Neuronal stem cell (in vitro differentiated cells): ENCODE measurements at regions not wholly inside any gene's neighbourhood (a gene's known extent, or its start where the extent isn't known, plus 50 kb on each side); places are given as distances from the start of the nearest gene placed in this dataset.

Experiments
- DNase-seq: peaks from one replicate; pipeline ENCODE4 v3.0.0-alpha.2; 2013; ENCODE audit warnings: low spot score
- H2AFZ ChIP-seq: one replicate; pipeline ENCODE4 v1.6.1; 2013; ENCODE audit warnings: mild to moderate bottlenecking, low read length, inconsistent platforms
- H2AK5ac ChIP-seq: 2 replicates; pipeline ENCODE4 v1.6.1; 2013; ENCODE audit warnings: low read depth, mild to moderate bottlenecking, inconsistent platforms, low read length, moderate library complexity, mixed read lengths
- H2BK120ac ChIP-seq: 2 replicates; pipeline ENCODE4 v1.6.1; 2013; ENCODE audit warnings: low read depth, mild to moderate bottlenecking, inconsistent platforms, low read length, moderate library complexity, mixed read lengths
- H2BK12ac ChIP-seq: one replicate; pipeline ENCODE4 v1.6.1; 2013; ENCODE audit warnings: low read length, inconsistent platforms
- H2BK15ac ChIP-seq: 2 replicates; pipeline ENCODE4 v1.6.1; 2013; ENCODE audit warnings: mild to moderate bottlenecking, low read length, inconsistent platforms, mixed read lengths
- H2BK5ac ChIP-seq: one replicate; pipeline ENCODE4 v1.6.1; 2013; ENCODE audit warnings: inconsistent platforms, mild to moderate bottlenecking, low read length, moderate library complexity
- H3K14ac ChIP-seq: one replicate; pipeline ENCODE4 v1.6.1; 2013; ENCODE audit warnings: low read length, inconsistent platforms
- H3K18ac ChIP-seq: 2 replicates; pipeline ENCODE4 v1.6.1; 2013; ENCODE audit warnings: low read length, inconsistent platforms
- H3K23ac ChIP-seq: 2 replicates; pipeline ENCODE4 v1.6.1; 2013; ENCODE audit warnings: low read depth, mild to moderate bottlenecking, mixed read lengths, low read length, inconsistent platforms; ENCODE audit not compliant: poor library complexity
- H3K27ac ChIP-seq: replicated peaks from 3 replicates; pipeline ENCODE4 v1.5.1; 2013; ENCODE audit warnings: low read length, inconsistent platforms
- H3K27me3 ChIP-seq, 3 experiments: 2 replicates each; pipeline ENCODE4 v1.6.1; 2013; ENCODE audit warnings: low read length in 3 of 3, mild to moderate bottlenecking in 2 of 3, inconsistent platforms in 1 of 3, low read depth in 1 of 3, mixed read lengths in 1 of 3, moderate library complexity in 1 of 3; ENCODE audit not compliant: control insufficient read depth in 3 of 3, insufficient read depth in 3 of 3
- H3K36me3 ChIP-seq, 2 donors: replicated peaks in 1 of 2; 2 replicates each; pipeline ENCODE4 v1.6.1; 2013; ENCODE audit warnings: low read length in 2 of 2; ENCODE audit not compliant: control insufficient read depth in 2 of 2, insufficient read depth in 2 of 2
- H3K4ac ChIP-seq: 2 replicates; pipeline ENCODE4 v1.6.1; 2013; ENCODE audit warnings: inconsistent platforms, mild to moderate bottlenecking, low read length, moderate library complexity
- H3K4me1 ChIP-seq, 2 donors: 1 replicate in 1 of 2; 2 replicates in 1 of 2; pipeline ENCODE4 v1.6.1; 2013; ENCODE audit warnings: low read length in 2 of 2, low read depth in 1 of 2; ENCODE audit not compliant: control insufficient read depth in 2 of 2, insufficient read depth in 1 of 2
- H3K4me2 ChIP-seq: one replicate; pipeline ENCODE4 v1.6.1; 2013; ENCODE audit warnings: mild to moderate bottlenecking, low read length, inconsistent platforms; ENCODE audit not compliant: insufficient read depth, poor library complexity, severe bottlenecking
- H3K4me3 ChIP-seq, 2 donors: 2 replicates each; pipeline ENCODE4 v1.5.1; 2013; ENCODE audit warnings: low read length in 2 of 2, mild to moderate bottlenecking in 2 of 2, inconsistent platforms in 1 of 2, moderate library complexity in 1 of 2
- H3K79me1 ChIP-seq: one replicate; pipeline ENCODE4 v1.6.1; 2013; ENCODE audit warnings: low read depth, mild to moderate bottlenecking, inconsistent platforms, low read length, moderate library complexity
- H3K9ac ChIP-seq: one replicate; pipeline ENCODE4 v1.6.1; 2013; ENCODE audit warnings: mild to moderate bottlenecking, low read depth, low read length, inconsistent platforms; ENCODE audit not compliant: poor library complexity
- H3K9me3 ChIP-seq, 2 donors: replicated peaks in 1 of 2; 2 replicates each; pipeline versions ENCODE3 to v1.6.1; 2013; ENCODE audit warnings: low read length in 2 of 2, mild to moderate bottlenecking in 2 of 2, inconsistent platforms in 1 of 2, low read depth in 1 of 2, mixed read lengths in 1 of 2, moderate library complexity in 1 of 2; ENCODE audit not compliant: control insufficient read depth in 2 of 2, insufficient read depth in 1 of 2
- H4K8ac ChIP-seq: one replicate; pipeline ENCODE4 v1.6.1; 2013; ENCODE audit warnings: low read depth, mild to moderate bottlenecking, inconsistent platforms, low read length, moderate library complexity
- H4K91ac ChIP-seq: one replicate; pipeline ENCODE4 v1.6.1; 2013; ENCODE audit warnings: low read length, low read depth, mild to moderate bottlenecking, inconsistent platforms; ENCODE audit not compliant: poor library complexity
- WGBS, 2 donors: extraction: QIAGEN DNeasy Blood & Tissue Kit; methylation state at CpG; one replicate each; pipeline ENCODE4 v1.1.7; 2013; ENCODE audit warnings: missing lambda C conversion rate in 2 of 2, mixed read lengths in 1 of 2; ENCODE audit not compliant: insufficient read length in 2 of 2, insufficient replicate concordance in 1 of 2; ENCODE audit errors: extremely low coverage in 2 of 2; 5-methylcytosine and 5-hydroxymethylcytosine counted together

- Histone ChIP-seq H3K9ac (peak overlapping the region; percentile 81), H3K4me3 (peak overlapping the region in 1 of 2 donors; percentile 71), H3K4ac (no peak overlapping the region), H2BK12ac (no peak overlapping the region), H2BK5ac (no peak overlapping the region), H4K91ac (no peak overlapping the region), H3K36me3 (peaks cover 0 to 2% of the 10 kb centered on the region in 2 donors), H3K14ac (no peak overlapping the region), H3K79me1 (no peaks in the 10 kb centered on the region), H3K9me3 (peaks cover 0 to 4% of the 10 kb centered on the region in 2 donors), H4K8ac (no peak overlapping the region), H3K27me3 (peaks cover 0 to 2% (median 0%) of the 10 kb centered on the region in 3 experiments), H3K27ac (no peak overlapping the region), H3K4me1 (no peaks in the 10 kb centered on the region), H3K23ac (no peak overlapping the region), H2BK120ac (no peak overlapping the region), H3K18ac (peak overlapping the region; percentile 49), H3K4me2 (no peak overlapping the region), H2AFZ (no peak overlapping the region), H2AK5ac (no peak overlapping the region), H2BK15ac (no peak overlapping the region)
- no peak for DNase-seq
- no CpG with 5 or more reads among the region's 14 CpGs for WGBS, 2 donors
Measured at GRCh38 chr18:76115580-76115979, 379.5 kb downstream of the ZNF516 start.

DNA sequence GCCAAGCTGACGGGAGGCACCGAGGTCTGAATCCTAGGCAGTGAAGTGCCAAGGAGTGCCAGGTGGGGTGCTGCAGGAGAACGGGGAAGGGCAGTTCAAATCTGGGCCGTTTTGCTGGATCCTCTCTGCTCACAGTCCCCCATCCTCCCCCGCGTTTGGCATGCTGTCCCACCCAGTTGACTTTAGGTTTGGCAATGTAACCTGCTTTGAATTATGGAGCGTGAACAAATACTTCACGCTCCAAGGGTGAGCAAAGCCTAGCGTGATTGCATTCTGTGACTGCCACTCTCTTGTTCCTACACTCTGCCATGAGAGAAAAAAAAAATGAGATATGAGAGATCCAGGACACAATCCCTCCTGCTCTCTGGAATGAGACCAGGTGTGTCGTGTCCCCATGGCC is 381.9 kb downstream of the ZNF516 start:
- WGBS, 2 donors, result no CpG with 5 or more reads among the region's 10 CpGs
- Histone ChIP-seq H2BK12ac (no peak overlapping the region), H2AK5ac (no peak overlapping the region), H3K9me3 (peaks cover 0 to 8% of the 10 kb centered on the region in 2 donors), H3K4me2 (no peak overlapping the region), H4K8ac (no peak overlapping the region), H2AFZ (no peak overlapping the region), H3K4me1 (no peaks in the 10 kb centered on the region), H3K18ac (no peak overlapping the region), H3K23ac (no peak overlapping the region), H2BK120ac (no peak overlapping the region), H3K79me1 (no peaks in the 10 kb centered on the region), H3K14ac (peak overlapping the region; percentile 31), H2BK15ac (no peak overlapping the region), H3K4ac (no peak overlapping the region), H3K27me3 (peaks cover 0 to 2% (median 0%) of the 10 kb centered on the region in 3 experiments), H3K36me3 (peaks cover 0 to 2% of the 10 kb centered on the region in 2 donors), H4K91ac (no peak overlapping the region), H2BK5ac (no peak overlapping the region), H3K4me3 (peak overlapping the region in 1 of 2 donors; percentile 70), H3K27ac (no peak overlapping the region), H3K9ac (no peak overlapping the region)
- DNase-seq, result no peak

DNA sequence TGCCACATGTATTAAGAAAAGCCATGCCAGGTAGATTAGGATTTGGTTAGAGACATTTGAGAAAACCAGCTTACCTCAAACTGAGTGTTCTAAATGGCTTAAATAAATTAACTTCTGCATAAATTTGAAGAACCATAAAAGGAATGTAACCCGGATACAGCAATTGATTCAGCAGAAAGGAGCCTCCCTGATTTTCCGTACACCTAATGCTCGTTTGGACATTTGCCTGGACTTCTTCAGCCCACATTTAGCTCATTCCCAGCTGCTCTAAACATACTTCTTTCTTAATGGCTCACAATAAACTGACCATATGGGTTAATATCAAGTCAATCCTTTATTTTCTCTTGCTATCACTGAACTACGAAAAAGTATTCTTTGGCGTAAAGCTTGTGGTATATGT is 392.4 kb downstream of the ZNF516 start:
- WGBS, 2 donors, result no CpG with 5 or more reads among the region's 5 CpGs
- Histone ChIP-seq H3K14ac (no peak overlapping the region), H4K8ac (no peak overlapping the region), H3K4me3 (no peak overlapping the region), H2BK12ac (no peak overlapping the region), H3K9me3 (no peaks in the 10 kb centered on the region), H4K91ac (no peak overlapping the region), H2BK5ac (no peak overlapping the region), H2AK5ac (no peak overlapping the region), H3K18ac (no peak overlapping the region), H3K4me2 (no peak overlapping the region), H2AFZ (no peak overlapping the region), H3K36me3 (no peaks in the 10 kb centered on the region), H3K27ac (no peak overlapping the region), H3K23ac (no peak overlapping the region), H3K9ac (no peak overlapping the region), H3K27me3 (no peaks in the 10 kb centered on the region), H3K4ac (no peak overlapping the region), H2BK120ac (no peak overlapping the region), H3K4me1 (no peaks in the 10 kb centered on the region), H2BK15ac (no peak overlapping the region), H3K79me1 (no peaks in the 10 kb centered on the region)
- DNase-seq, result no peak

- no peak overlapping the region for H4K8ac ChIP-seq
- no peak overlapping the region for H4K91ac ChIP-seq
- no peaks in the 10 kb centered on the region for H3K9me3 ChIP-seq
- H2BK120ac ChIP-seq, result no peak overlapping the region
- H2AK5ac ChIP-seq, result no peak overlapping the region
- no peak overlapping the region for H2BK12ac ChIP-seq
- H3K4me3 ChIP-seq, result no peak overlapping the region
- H3K27me3 ChIP-seq, result no peaks in the 10 kb centered on the region
- no peak overlapping the region for H2AFZ ChIP-seq
- H3K27ac ChIP-seq, result no peak overlapping the region
- WGBS, 2 donors, result no CpG with 5 or more reads among the region's 3 CpGs
- no peaks in the 10 kb centered on the region for H3K4me1 ChIP-seq
- no peak overlapping the region for H3K14ac ChIP-seq
- no peaks in the 10 kb centered on the region for H3K79me1 ChIP-seq
- no peak for DNase-seq
- H3K9ac ChIP-seq, result no peak overlapping the region
- H3K36me3 ChIP-seq, result no peaks in the 10 kb centered on the region
- H3K4me2 ChIP-seq, result no peak overlapping the region
- no peak overlapping the region for H2BK15ac ChIP-seq
- no peak overlapping the region for H3K18ac ChIP-seq
- no peak overlapping the region for H2BK5ac ChIP-seq
- H3K23ac ChIP-seq, result no peak overlapping the region
- H3K4ac ChIP-seq, result no peak overlapping the region
Measured at GRCh38 chr18:76102156-76102555, 392.9 kb downstream of the ZNF516 start.
